Astrocyte of the cerebellum (primary cell): ENCODE measurements at regions not wholly inside any gene's neighbourhood (a gene's known extent, or its start where the extent isn't known, plus 50 kb on each side); places are given as distances from the start of the nearest gene placed in this dataset.

Experiments used
- DNase-seq: peaks from one replicate; pipeline ENCODE4 v3.0.0-alpha.2; 2011; ENCODE audit warnings: low read depth
- H3K4me3 ChIP-seq: 2 replicates; pipeline ENCODE4 v1.5.1; 2011; ENCODE audit warnings: mild to moderate bottlenecking, low read depth, low read length, moderate library complexity
- in situ Hi-C: cut with HindIII; loops from 2 replicates; pipeline ENCODE4 v1.10.0; 2017; ENCODE audit warnings: low sequenced_read_pairs
- TF ChIP-seq, protein P1 (sequence below): IDR thresholded peaks from 2 replicates; pipeline ENCODE4 v1.5.1; 2012; ENCODE audit warnings: low read length, low read depth, moderate library complexity, mild to moderate bottlenecking; ENCODE audit errors: missing control alignments

DNA sequence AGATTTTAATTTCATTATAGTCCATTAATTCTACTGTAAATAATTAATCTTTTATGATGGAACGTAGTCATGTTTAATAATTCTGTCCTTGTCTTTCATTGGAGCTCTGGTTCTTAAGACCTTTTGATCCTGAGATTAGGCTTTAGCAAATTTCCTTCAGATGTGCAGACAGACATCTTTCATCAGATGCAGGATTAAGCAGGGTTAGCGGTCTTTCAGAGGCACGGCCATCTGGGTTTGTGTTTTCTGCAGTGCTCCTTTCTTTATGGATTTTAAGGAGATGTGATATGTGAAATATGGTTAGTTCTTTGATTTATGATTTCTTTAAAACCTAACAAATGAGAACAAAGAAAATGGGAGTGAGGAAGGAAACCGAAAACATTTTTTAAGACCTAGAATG is 643.9 kb upstream of the SGCG start:
- in situ Hi-C loops: no loop called here
- no peak for DNase-seq
- no peak overlapping the region for H3K4me3 ChIP-seq
- TF ChIP-seq, protein P1, sequence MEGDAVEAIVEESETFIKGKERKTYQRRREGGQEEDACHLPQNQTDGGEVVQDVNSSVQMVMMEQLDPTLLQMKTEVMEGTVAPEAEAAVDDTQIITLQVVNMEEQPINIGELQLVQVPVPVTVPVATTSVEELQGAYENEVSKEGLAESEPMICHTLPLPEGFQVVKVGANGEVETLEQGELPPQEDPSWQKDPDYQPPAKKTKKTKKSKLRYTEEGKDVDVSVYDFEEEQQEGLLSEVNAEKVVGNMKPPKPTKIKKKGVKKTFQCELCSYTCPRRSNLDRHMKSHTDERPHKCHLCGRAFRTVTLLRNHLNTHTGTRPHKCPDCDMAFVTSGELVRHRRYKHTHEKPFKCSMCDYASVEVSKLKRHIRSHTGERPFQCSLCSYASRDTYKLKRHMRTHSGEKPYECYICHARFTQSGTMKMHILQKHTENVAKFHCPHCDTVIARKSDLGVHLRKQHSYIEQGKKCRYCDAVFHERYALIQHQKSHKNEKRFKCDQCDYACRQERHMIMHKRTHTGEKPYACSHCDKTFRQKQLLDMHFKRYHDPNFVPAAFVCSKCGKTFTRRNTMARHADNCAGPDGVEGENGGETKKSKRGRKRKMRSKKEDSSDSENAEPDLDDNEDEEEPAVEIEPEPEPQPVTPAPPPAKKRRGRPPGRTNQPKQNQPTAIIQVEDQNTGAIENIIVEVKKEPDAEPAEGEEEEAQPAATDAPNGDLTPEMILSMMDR: no peak

DNA sequence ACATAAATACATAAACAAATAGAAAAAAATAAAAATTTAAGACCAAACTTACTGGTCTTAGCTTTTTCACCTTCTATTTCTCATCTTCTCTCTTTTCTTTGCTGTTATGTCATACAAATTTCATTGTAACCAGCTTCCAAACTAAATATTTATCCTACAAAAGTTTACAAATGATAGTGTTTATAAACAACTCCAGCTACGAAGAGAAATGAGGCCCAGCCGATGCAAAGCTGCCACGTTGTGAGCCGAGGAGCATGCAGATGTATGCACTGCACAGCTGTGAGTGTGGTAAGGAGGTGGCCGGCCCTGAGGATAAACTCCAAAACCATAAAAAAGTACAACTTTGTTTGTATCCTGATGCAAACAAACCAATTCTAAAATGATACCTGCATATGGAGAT is 642.4 kb upstream of the SGCG start:
- TF ChIP-seq, protein P1: no peak
- H3K4me3 ChIP-seq: no peak overlapping the region
- DNase-seq: no peak
- in situ Hi-C loops: no loop called here

DNA sequence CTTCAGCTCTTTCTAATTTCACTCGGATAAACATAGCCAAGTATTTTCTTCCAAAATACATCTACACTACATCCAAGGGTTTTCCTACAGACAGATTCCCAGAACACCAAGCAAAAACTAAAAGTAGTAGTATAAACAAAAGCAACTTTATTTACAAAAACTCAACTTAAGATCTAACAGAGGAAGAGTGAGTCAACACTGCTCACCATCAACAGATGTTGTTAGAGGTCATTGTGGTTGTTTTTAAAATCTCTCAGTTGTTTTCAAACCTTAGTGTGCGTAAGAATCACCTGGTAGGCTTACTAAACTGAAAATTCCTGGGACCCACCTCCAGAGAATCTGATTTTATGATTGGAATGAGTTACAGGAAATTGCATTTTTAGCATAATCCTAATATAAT is 631.7 kb upstream of the SGCG start:
- no peak overlapping the region for H3K4me3 ChIP-seq
- DNase-seq: no peak
- TF ChIP-seq, protein P1: no peak
- in situ Hi-C loops: no loop called here

DNA sequence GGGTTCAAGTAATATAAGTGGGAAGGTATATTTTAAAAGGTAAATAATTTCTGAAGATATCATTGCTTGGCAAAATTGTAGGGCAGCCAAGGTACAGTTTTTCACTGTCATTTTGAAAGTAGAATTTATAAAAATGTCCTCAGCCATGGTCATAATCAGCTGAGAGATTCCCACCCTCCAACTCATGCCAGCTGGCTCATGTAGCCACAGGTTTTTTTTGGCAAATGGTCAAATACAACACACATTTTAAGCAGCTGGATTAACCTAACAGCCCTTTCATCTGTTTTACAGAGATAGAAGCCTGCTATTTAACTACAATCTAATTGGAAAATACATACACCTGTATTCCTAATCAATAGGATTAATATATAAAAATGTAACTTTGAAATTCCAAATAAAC is 619.2 kb upstream of the SGCG start:
- no peak for DNase-seq
- in situ Hi-C loops: no loop called here
- TF ChIP-seq, protein P1: no peak

DNA sequence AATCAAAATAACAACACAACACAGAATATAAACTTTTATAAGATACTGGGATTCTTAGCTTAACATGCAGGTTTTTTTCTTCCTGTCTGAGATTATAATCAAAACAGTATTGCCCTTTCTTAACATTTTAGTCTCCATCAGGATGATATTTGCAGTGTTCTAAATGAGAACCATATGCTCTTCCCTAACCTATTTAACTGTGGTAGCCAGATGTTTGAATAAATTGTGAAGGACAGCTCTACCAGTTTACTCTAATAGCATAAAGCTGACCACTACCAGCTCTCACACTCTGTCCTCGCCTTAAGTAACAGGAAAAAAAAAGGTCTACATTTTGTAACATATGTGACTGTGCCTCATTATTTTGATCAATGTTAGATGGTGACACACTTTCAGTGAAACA is 618.7 kb upstream of the SGCG start:
- H3K4me3 ChIP-seq: no peak overlapping the region
- in situ Hi-C loops: no loop called here
- TF ChIP-seq, protein P1: no peak
- no peak for DNase-seq

More for the DNA sequence above, 619.2 kb upstream of the SGCG start:
- H3K4me3 ChIP-seq: no peak overlapping the region

DNA sequence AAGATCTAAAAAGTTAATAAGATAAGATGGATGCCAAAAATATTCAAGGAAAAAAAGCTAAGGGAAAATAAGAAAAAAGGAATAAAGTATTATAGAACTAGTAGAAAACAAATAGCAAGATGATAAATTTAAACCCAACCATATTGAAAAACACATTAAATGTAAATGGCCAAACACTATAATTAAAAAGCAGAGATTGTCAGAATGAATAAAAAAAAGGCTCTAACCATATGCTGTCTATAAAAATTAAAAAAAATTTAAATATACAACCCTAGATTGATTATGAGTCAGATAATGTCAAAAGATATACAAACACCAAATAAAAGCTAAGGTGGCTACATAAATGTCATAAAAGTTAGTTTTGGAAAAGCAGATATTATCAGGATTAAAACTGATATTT is 617.5 kb upstream of the SGCG start:
- in situ Hi-C loops: no loop called here
- TF ChIP-seq, protein P1: no peak
- no peak overlapping the region for H3K4me3 ChIP-seq
- DNase-seq: no peak

DNA sequence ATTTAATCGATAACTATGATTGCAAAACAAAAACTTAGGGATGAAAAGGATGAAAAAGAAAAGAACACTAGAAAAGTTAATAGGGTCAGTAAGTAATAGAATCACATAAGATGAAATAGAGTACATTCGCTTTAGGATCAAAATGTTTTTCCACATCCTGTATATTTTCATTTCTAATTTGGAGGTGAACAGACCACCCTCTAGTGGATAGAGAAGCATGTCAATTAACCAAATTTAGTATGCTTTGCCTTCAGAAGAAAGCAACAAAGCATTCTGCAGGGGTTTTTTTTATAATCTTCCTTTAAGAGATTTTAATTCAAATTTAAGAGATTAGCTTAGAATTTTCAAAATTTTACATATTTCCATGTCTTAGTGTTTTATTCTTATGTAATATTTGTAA is 611.0 kb upstream of the SGCG start:
- no peak overlapping the region for H3K4me3 ChIP-seq
- no peak for DNase-seq
- in situ Hi-C loops: no loop called here
- TF ChIP-seq, protein P1: no peak
